Heart right ventricle (tissue), 16 donors: ENCODE measurements at regions not wholly inside any gene's neighbourhood (a gene's known extent, or its start where the extent isn't known, plus 50 kb on each side); places are given as distances from the start of the nearest gene placed in this dataset.

Experiments used
- ATAC-seq, 8 donors: fragments of 200-7000 bp; cut with Tn5 transposase; one replicate each; pipeline ENCODE4 v1.9.1; 2020; ENCODE audit warnings: mild to moderate bottlenecking in 8 of 8, moderate library complexity in 8 of 8, moderate number of reproducible peaks in 1 of 8
- DNase-seq, 2 donors: peaks; one replicate each; pipeline ENCODE4 v3.0.0-alpha.2; 2020
- H3K27ac ChIP-seq, 10 donors: fragments of 200-600 bp; sonication (generic) in 2 of 10; one replicate each; pipeline versions ENCODE4 v1.5.0 to v1.8.0; 2020 to 2022; ENCODE audit warnings: mild to moderate bottlenecking in 3 of 10
- H3K27me3 ChIP-seq, 7 donors: fragments of 200-600 bp; one replicate each; pipeline ENCODE4 v1.8.0; 2021 to 2022; ENCODE audit warnings: mild to moderate bottlenecking in 2 of 7
- H3K36me3 ChIP-seq, 9 donors: fragments of 200-600 bp; sonication (generic) in 1 of 9; one replicate each; pipeline versions ENCODE4 v1.5.0 to v1.8.0; 2020 to 2022; ENCODE audit warnings: mild to moderate bottlenecking in 2 of 9
- H3K4me1 ChIP-seq, 9 donors: fragments of 200-600 bp; sonication (generic) in 1 of 9; one replicate each; pipeline versions ENCODE4 v1.5.0 to v1.8.0; 2020 to 2022; ENCODE audit warnings: mild to moderate bottlenecking in 4 of 9
- H3K4me3 ChIP-seq, 10 donors: fragments of 200-600 bp; sonication (generic) in 2 of 10; one replicate each; pipeline versions ENCODE4 v1.5.0 to v1.8.0; 2020 to 2022; ENCODE audit warnings: mild to moderate bottlenecking in 7 of 10, moderate library complexity in 2 of 10
- H3K9me3 ChIP-seq, 11 donors: fragments of 200-600 bp in 10 of 11; sonication (generic) in 2 of 11; one replicate each; pipeline versions ENCODE4 v1.5.0 to v1.8.0; 2013 to 2022; ENCODE audit warnings: mild to moderate bottlenecking in 2 of 11, control low read depth in 1 of 11, moderate library complexity in 1 of 11
- CTCF ChIP-seq, 9 donors: fragments of 200-600 bp; sonication (generic) in 2 of 9; IDR thresholded peaks; one replicate each; pipeline versions ENCODE4 v1.5.0 to v1.8.0; 2021 to 2022; ENCODE audit warnings: antibody characterized with exemption in 9 of 9, mild to moderate bottlenecking in 5 of 9, moderate library complexity in 1 of 9
- WGBS, 2 donors: extraction: QIAGEN DNeasy Blood & Tissue Kit; methylation state at CpG; one replicate each; pipeline ENCODE4 v1.1.7; 2013; ENCODE audit warnings: inconsistent platforms in 1 of 2; 5-methylcytosine and 5-hydroxymethylcytosine counted together
- intact Hi-C, 10 donors: fragments of 100-400 bp; cut with DNase I; formaldehyde crosslinking; loops; one replicate each; pipeline versions ENCODE4 v1.11.1 to v1.14.2; 2022
- donor health status: Arrhythmogenic right ventricular cardiomyopathy.
- donor health status: ischemic (EF 13 %, LVEDD 7.1; RV severe dilation, severe dysfunction).
- donor health status: healthy with polysubstance abuse.
- donor health status: DM: no; HTN: yes; CAD: no.
- donor health status: DM: no; HTN: no; CAD: no.
- donor health status: ischemic (EF 25% LVEDD 6.9; RV normal size, moderate dysfunction).
- donor health status: ischemic (EF 25% LVEDD 5.7; RV mildly dilated, moderate dysfunction).
- donor health status: healthy.
- donor health status: DM: yes; HTN: yes; CAD: no.
- donor health status: Ischemic cardiomyopathy.
- donor health status: ischemic (EF 35%, LVEDD 5.7; RV mildly dilated, moderate dysfunction).
- donor health status: nonischemic (EF 11% LVEDD 7.7; RV severe dilation, severe dysfunction).
- donor health status: DM: yes; HTN: yes; CAD: no.
- donor health status: PGD.
- donor health status: ischemic (EF 29% LVEDD 5.4; RV normal size, mild dysfunction).
- donor health status: nonischemic (EF 23%, LVEDD 6.1; RV moderate dilation, normal function).

GRCh38 chr6:101202867-101203374 lies 190.6 kb upstream of the GRIK2 start:
- Histone ChIP-seq H3K4me3 (no peak overlapping the region), H3K4me1 (no peaks in the 10 kb centered on the region), H3K27ac (no peak overlapping the region), H3K9me3 (peaks cover 0 to 3% (median 0%) of the 10 kb centered on the region in 11 donors), H3K27me3 (no peaks in the 10 kb centered on the region), H3K36me3 (no peaks in the 10 kb centered on the region)
- no peak for DNase-seq
- TF ChIP-seq CTCF (IDR thresholded peaks at IDR 0.05), result no peak
- ATAC-seq, result no peak
- intact Hi-C loops, result loop anchor here in 1 of 10 donors (5.0 kb wide), 1 partner anchor 771 kb away; no protein-coding TSS in a partner anchor

GRCh38 chr6:101203664-101204063 lies 189.8 kb upstream of the GRIK2 start:
- Histone ChIP-seq H3K9me3 (peaks cover 0 to 3% (median 0%) of the 10 kb centered on the region in 11 donors), H3K4me3 (no peak overlapping the region), H3K27me3 (no peaks in the 10 kb centered on the region), H3K36me3 (no peaks in the 10 kb centered on the region), H3K4me1 (no peaks in the 10 kb centered on the region), H3K27ac (no peak overlapping the region)
- ATAC-seq, result no peak
- DNase-seq, result no peak
- intact Hi-C loops, result loop anchor here in 1 of 10 donors (5.0 kb wide), 1 partner anchor 771 kb away; no protein-coding TSS in a partner anchor
- no peak for TF ChIP-seq CTCF (IDR thresholded peaks at IDR 0.05)
- WGBS, 2 donors, result 32 to 35% methylated on average over 2 of the region's 2 CpGs

- Histone ChIP-seq H3K27me3 (no peaks in the 10 kb centered on the region), H3K4me1 (no peaks in the 10 kb centered on the region), H3K9me3 (peaks cover 0 to 3% (median 0%) of the 10 kb centered on the region in 11 donors), H3K27ac (no peak overlapping the region), H3K36me3 (no peaks in the 10 kb centered on the region), H3K4me3 (no peak overlapping the region)
- WGBS, 2 donors, result 60 to 62% methylated on average over 4 of the region's 4 CpGs
- no peak for DNase-seq
- ATAC-seq, result no peak
- intact Hi-C loops, result no loop called here
- TF ChIP-seq CTCF (IDR thresholded peaks at IDR 0.05), result no peak
Measured at GRCh38 chr6:101208152-101208551, 185.4 kb upstream of the GRIK2 start.

GRCh38 chr6:101212640-101213039 lies 180.9 kb upstream of the GRIK2 start:
- no peak overlapping the region for H3K4me3 ChIP-seq
- no peaks in the 10 kb centered on the region for H3K9me3 ChIP-seq
- DNase-seq (no peak), ATAC-seq (no peak)
- no peaks in the 10 kb centered on the region for H3K36me3 ChIP-seq
- WGBS, 2 donors, result 83 to 86% methylated on average over 4 of the region's 4 CpGs
- intact Hi-C loops, result no loop called here
- TF ChIP-seq CTCF (IDR thresholded peaks at IDR 0.05), result no peak
- H3K4me1 ChIP-seq, result no peaks in the 10 kb centered on the region
- H3K27me3 ChIP-seq, result no peaks in the 10 kb centered on the region
- no peak overlapping the region for H3K27ac ChIP-seq
